Right lobe of liver (tissue), 6 donors: ENCODE measurements at regions not wholly inside any gene's neighbourhood (a gene's known extent, or its start where the extent isn't known, plus 50 kb on each side); places are given as distances from the start of the nearest gene placed in this dataset.

Source experiments
- ATAC-seq, 4 donors: fragments of 200-7000 bp; cut with Tn5 transposase; one replicate each; pipeline ENCODE4 v1.9.1; 2020; ENCODE audit warnings: mild to moderate bottlenecking in 4 of 4, moderate library complexity in 4 of 4
- DNase-seq, 3 donors: peaks; one replicate each; pipeline ENCODE4 v3.0.0-alpha.2; 2020
- H3K27ac ChIP-seq, 3 donors: fragments of 200-600 bp; one replicate each; pipeline ENCODE4 v1.8.0; 2022
- H3K27me3 ChIP-seq, 2 donors: fragments of 200-600 bp; one replicate each; pipeline ENCODE4 v1.8.0; 2022
- H3K36me3 ChIP-seq, 4 donors: fragments of 200-600 bp; sonication (generic) in 1 of 4; one replicate each; pipeline versions ENCODE4 v1.5.1 to v1.8.0; 2017 to 2022; ENCODE audit warnings: control low read depth in 1 of 4
- H3K4me1 ChIP-seq, 4 donors: fragments of 200-600 bp; sonication (generic) in 1 of 4; one replicate each; pipeline versions ENCODE4 v1.5.1 to v1.8.0; 2017 to 2022; ENCODE audit warnings: control low read depth in 1 of 4
- H3K4me3 ChIP-seq, 3 donors: fragments of 200-600 bp; one replicate each; pipeline ENCODE4 v1.8.0; 2022
- H3K9me3 ChIP-seq, 4 donors: fragments of 200-600 bp; sonication (generic) in 1 of 4; one replicate each; pipeline versions ENCODE4 v1.5.1 to v1.8.0; 2017 to 2022; ENCODE audit warnings: control low read depth in 1 of 4
- POLR2A ChIP-seq: fragments of 450-650 bp; IDR thresholded peaks from one replicate; pipeline ENCODE4 v1.6.1; 2017; ENCODE audit warnings: antibody characterized with exemption, mild to moderate bottlenecking
- WGBS: methylation state at CpG from one replicate; pipeline ENCODE4 v1.1.6; 2018; ENCODE audit warnings: low coverage, low lambda C conversion rate; ENCODE audit not compliant: insufficient coverage; ENCODE audit errors: missing lambda C conversion rate; 5-methylcytosine and 5-hydroxymethylcytosine counted together
- intact Hi-C, 2 donors: fragments of 100-400 bp; cut with DNase I; formaldehyde crosslinking; loops; one replicate each; pipeline versions ENCODE4 v1.11.2 to v1.14.1; 2022
- TF ChIP-seq, protein P1 (sequence below), 4 donors: fragments of 200-600 bp in 3 of 4; fragments of 450-650 bp in 1 of 4; IDR thresholded peaks; one replicate each; pipeline versions ENCODE4 v1.5.1 to v1.8.0; 2016 to 2022; ENCODE audit warnings: antibody characterized with exemption in 4 of 4, mild to moderate bottlenecking in 2 of 4
- donor health status: DM: no; HTN: yes; CAD: no.
- donor health status: DM: no; HTN: no; CAD: no.
- donor health status: DM: no; HTN: no; CAD: no.
- donor health status: DM: no; HTN: yes; CAD: no.
- donor health status: DM: no; HTN: yes; CAD: no.

DNA sequence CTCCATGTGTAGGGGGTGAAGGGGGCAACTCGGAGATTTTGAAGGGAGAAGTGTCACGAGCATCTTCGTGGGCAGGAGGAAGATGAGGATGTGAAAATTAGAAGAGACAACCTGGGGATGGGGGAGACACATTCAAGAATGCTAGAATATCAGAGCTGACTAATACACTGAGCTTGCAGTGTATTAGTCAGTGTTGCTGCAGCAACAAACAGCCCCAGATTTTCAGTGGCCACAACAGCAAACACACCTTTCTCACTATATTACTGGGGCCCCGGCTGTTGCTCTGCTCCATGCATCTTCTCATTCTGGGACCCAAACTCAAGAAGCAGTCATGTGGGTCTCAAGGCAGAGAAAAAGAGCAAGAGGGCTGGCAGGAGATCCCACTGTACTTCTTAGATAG is 74.8 kb upstream of the SIM2 start:
- Histone ChIP-seq H3K9me3 (no peaks in the 10 kb centered on the region), H3K27me3 (no peaks in the 10 kb centered on the region), H3K27ac (no peak overlapping the region), H3K4me1 (no peaks in the 10 kb centered on the region), H3K4me3 (no peak overlapping the region), H3K36me3 (no peaks in the 10 kb centered on the region)
- TF ChIP-seq POLR2A, result no peak
- TF ChIP-seq, protein P1, sequence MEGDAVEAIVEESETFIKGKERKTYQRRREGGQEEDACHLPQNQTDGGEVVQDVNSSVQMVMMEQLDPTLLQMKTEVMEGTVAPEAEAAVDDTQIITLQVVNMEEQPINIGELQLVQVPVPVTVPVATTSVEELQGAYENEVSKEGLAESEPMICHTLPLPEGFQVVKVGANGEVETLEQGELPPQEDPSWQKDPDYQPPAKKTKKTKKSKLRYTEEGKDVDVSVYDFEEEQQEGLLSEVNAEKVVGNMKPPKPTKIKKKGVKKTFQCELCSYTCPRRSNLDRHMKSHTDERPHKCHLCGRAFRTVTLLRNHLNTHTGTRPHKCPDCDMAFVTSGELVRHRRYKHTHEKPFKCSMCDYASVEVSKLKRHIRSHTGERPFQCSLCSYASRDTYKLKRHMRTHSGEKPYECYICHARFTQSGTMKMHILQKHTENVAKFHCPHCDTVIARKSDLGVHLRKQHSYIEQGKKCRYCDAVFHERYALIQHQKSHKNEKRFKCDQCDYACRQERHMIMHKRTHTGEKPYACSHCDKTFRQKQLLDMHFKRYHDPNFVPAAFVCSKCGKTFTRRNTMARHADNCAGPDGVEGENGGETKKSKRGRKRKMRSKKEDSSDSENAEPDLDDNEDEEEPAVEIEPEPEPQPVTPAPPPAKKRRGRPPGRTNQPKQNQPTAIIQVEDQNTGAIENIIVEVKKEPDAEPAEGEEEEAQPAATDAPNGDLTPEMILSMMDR (IDR thresholded peaks at IDR 0.05), result no peak
- ATAC-seq (no peak), DNase-seq (no peak)
- WGBS, result 83% methylated on average over 3 of the region's 4 CpGs
- intact Hi-C loops, result no loop called here

DNA sequence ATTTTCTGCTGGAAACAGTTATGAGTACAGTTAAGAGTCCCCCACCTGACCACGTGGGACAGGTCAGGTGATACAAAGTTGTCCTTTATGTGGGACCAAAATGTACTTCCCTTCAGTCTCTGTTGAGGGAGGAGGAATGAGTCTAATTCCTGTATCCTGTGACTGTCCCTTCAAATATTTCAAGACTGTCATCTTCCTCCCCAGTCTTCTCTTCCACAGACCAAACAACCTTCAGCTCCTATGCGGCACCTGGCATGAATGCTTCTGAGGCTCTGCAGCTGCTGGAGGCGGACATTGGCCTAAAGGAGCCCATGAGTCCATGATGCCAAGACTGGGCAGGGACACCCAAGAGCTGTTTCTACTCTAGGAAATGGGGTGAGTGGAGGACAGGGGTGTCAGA is 72.1 kb upstream of the SIM2 start:
- 83% methylated on average over 1 of the region's 3 CpGs for WGBS
- no peak for ATAC-seq
- Histone ChIP-seq H3K9me3 (no peaks in the 10 kb centered on the region), H3K4me1 (no peaks in the 10 kb centered on the region), H3K4me3 (no peak overlapping the region), H3K36me3 (no peaks in the 10 kb centered on the region), H3K27me3 (no peaks in the 10 kb centered on the region), H3K27ac (no peak overlapping the region)
- no peak for DNase-seq
- intact Hi-C loops, result no loop called here
- no peak for TF ChIP-seq POLR2A
- TF ChIP-seq, protein P1 (IDR thresholded peaks at IDR 0.05), result no peak

DNA sequence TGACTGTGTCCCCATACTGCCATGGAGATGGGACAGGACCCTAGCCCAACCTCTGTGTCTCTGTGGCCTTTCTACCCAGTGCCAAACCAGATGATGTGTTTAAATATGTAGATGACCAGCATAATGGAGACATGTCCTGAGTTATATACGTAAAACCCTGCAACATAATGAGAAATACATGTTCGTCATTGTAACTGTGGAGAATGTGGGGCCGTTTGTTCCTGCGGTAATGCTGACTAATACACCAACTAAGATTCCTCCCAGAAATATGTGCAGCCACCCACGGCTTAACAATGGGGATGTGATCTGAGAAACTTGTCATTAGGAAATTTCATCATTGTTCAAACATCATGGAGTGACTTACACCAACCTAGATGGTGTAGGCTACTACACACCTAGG is 71.7 kb upstream of the SIM2 start:
- TF ChIP-seq, protein P1 (IDR thresholded peaks at IDR 0.05), result no peak
- no peak for TF ChIP-seq POLR2A
- H3K36me3 ChIP-seq, result no peaks in the 10 kb centered on the region
- 84% methylated on average over 3 of the region's 5 CpGs for WGBS
- no peak overlapping the region for H3K4me3 ChIP-seq
- no peak for DNase-seq
- no peak for ATAC-seq
- H3K9me3 ChIP-seq, result no peaks in the 10 kb centered on the region
- no peaks in the 10 kb centered on the region for H3K4me1 ChIP-seq
- H3K27ac ChIP-seq, result no peak overlapping the region
- no peaks in the 10 kb centered on the region for H3K27me3 ChIP-seq
- intact Hi-C loops, result no loop called here

DNA sequence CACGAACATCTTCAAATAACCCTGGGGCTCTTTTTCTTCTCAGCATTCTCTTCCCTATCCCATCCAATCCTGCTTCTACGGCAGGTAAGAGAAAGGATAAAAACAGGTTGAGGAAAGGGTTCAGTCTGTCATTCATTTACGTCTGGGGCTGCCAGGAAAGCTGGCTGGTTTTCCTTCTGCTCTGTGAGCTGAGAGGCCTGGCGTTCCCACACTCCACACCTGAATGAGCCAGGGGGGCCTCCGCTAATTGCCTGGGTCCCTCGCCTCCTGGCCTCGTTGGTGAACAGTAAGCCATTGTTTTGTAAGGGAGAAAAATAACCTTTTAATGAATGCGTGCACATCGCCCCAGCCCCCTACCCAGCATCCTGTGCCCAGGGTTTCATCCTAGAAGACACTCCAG is 70.8 kb upstream of the SIM2 start:
- H3K9me3 ChIP-seq, result no peaks in the 10 kb centered on the region
- ATAC-seq, result no peak
- intact Hi-C loops, result no loop called here
- H3K27me3 ChIP-seq, result no peaks in the 10 kb centered on the region
- 66% methylated on average over 4 of the region's 9 CpGs for WGBS
- H3K4me1 ChIP-seq, result no peaks in the 10 kb centered on the region
- no peak overlapping the region for H3K4me3 ChIP-seq
- no peak for TF ChIP-seq POLR2A
- TF ChIP-seq, protein P1 (IDR thresholded peaks at IDR 0.05), result no peak
- no peaks in the 10 kb centered on the region for H3K36me3 ChIP-seq
- no peak overlapping the region for H3K27ac ChIP-seq
- DNase-seq, result no peak

DNA sequence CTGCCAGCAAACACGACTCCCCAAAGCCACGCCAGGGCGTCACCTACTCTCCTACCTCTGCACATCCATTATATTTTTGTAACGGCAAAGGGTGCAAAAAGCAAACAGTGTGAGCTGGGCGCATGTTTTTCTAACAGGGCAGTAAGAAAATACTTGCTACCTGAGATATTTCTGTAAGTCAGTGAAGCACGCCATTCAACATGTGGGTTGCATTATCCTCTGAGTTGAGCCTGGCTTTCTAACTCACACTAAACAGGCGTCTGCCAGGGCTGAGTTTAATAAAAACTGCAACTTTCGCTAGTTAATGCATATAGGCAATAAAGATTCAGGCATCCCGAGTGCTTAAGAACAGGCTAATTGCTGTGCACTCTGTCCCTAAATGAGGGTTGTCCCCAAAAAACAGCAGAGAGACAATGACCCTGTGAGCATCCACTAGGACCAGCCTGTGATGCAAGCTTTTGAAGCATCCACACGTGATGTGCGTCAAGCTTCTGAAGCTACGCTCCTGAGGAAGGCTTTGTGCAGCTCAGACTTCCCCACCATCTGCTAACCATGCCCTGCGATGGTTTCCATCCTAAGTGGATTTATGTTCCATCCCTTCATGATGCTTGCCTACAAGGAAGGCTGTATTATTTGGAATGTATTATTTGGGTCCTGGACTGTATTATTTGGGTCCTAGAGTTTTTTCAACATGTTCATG is 70.0 kb upstream of the SIM2 start:
- WGBS, result 66% methylated on average over 12 of the region's 13 CpGs
- DNase-seq (no peak), ATAC-seq (no peak)
- Histone ChIP-seq H3K36me3 (no peaks in the 10 kb centered on the region), H3K27ac (no peak overlapping the region), H3K9me3 (no peaks in the 10 kb centered on the region), H3K27me3 (no peaks in the 10 kb centered on the region), H3K4me3 (no peak overlapping the region), H3K4me1 (no peaks in the 10 kb centered on the region)
- intact Hi-C loops, result no loop called here
- TF ChIP-seq, protein P1 (IDR thresholded peaks at IDR 0.05), result no peak
- TF ChIP-seq POLR2A, result no peak
